ENCODE measurements at regions not wholly inside any gene's neighbourhood (a gene's known extent, or its start where the extent isn't known, plus 50 kb on each side); places are given as distances from the start of the nearest gene placed in this dataset.
A peak's percentile ranks its signal among the peaks of the same experiment; 100 is the strongest.
"Not testable (repeated sequence)": the region's sequence is repeated elsewhere in the genome, so short reads cannot be mapped to it uniquely, and the experiment has no call there.

- DNase-seq, result not testable (repeated sequence)
Observed at GRCh38 chr4:10388146-10388545, 69.1 kb downstream of the ZNF518B start.

- DNase-seq, result no peak
Observed at GRCh38 chr4:10385994-10386394, 71.2 kb downstream of the ZNF518B start.

- no peak for DNase-seq
Observed at GRCh38 chr4:10384974-10385373, 72.3 kb downstream of the ZNF518B start.

GRCh38 chr4:10383417-10383816 is 73.8 kb downstream of the ZNF518B start:
- no peak for DNase-seq

GRCh38 chr4:10382171-10382570 is 75.1 kb downstream of the ZNF518B start:
- DNase-seq, result not testable (repeated sequence)

- DNase-seq, result no peak
Observed at GRCh38 chr4:10381146-10381545, 76.1 kb downstream of the ZNF518B start.

GRCh38 chr4:10380735-10381134 is 76.5 kb downstream of the ZNF518B start:
- DNase-seq, result no peak

GRCh38 chr4:10371869-10372471 is 85.3 kb downstream of the ZNF518B start:
- no peak for DNase-seq

GRCh38 chr4:10371121-10371520 is 86.1 kb downstream of the ZNF518B start:
- no peak for DNase-seq

- no peak for DNase-seq
Observed at GRCh38 chr4:10369517-10369916, 87.7 kb downstream of the ZNF518B start.

GRCh38 chr4:10366628-10367027 is 90.6 kb downstream of the ZNF518B start:
- DNase-seq, result no peak

- no peak for DNase-seq
Observed at GRCh38 chr4:10364194-10364593, 93.0 kb downstream of the ZNF518B start.

- DNase-seq, result peak; percentile 66 to 94
Observed at GRCh38 chr4:10354746-10355145, 102.5 kb downstream of the ZNF518B start.

- DNase-seq, result no peak
Observed at GRCh38 chr4:10354225-10354624, 103.0 kb downstream of the ZNF518B start.

- no peak for DNase-seq
Observed at GRCh38 chr4:10353110-10353509, 104.1 kb downstream of the ZNF518B start.

- DNase-seq, result no peak
Observed at GRCh38 chr4:10348241-10348640, 109.0 kb downstream of the ZNF518B start.

- DNase-seq, result no peak
Observed at GRCh38 chr4:10347815-10348214, 109.4 kb downstream of the ZNF518B start.

GRCh38 chr4:10347281-10347795 is 109.9 kb downstream of the ZNF518B start:
- no peak for DNase-seq

- DNase-seq, result no peak
Observed at GRCh38 chr4:10346023-10346422, 111.2 kb downstream of the ZNF518B start.

GRCh38 chr4:10345381-10345784 is 111.8 kb downstream of the ZNF518B start:
- DNase-seq, result no peak

GRCh38 chr4:10344824-10345223 is 112.4 kb downstream of the ZNF518B start:
- DNase-seq, result no peak

- DNase-seq, result no peak
Observed at GRCh38 chr4:10343656-10344055, 113.6 kb downstream of the ZNF518B start.

- DNase-seq, result no peak
Observed at GRCh38 chr4:10342866-10343265, 114.4 kb downstream of the ZNF518B start.

GRCh38 chr4:10336471-10336870 is 120.8 kb downstream of the ZNF518B start:
- no peak for DNase-seq

- no peak for DNase-seq
Observed at GRCh38 chr4:10335050-10335449, 122.2 kb downstream of the ZNF518B start.

Data from NCI-H2081 (cell line).